A673 (cell line): ENCODE measurements at regions not wholly inside any gene's neighbourhood (a gene's known extent, or its start where the extent isn't known, plus 50 kb on each side); places are given as distances from the start of the nearest gene placed in this dataset.

Experiments used
- EZH2 ChIP-seq: fragments of 200-600 bp; sonication (generic); IDR thresholded peaks from 2 replicates; pipeline ENCODE4 v1.6.1; 2017; ENCODE audit warnings: borderline replicate concordance, low read depth, mild to moderate bottlenecking, mixed read lengths, antibody characterized with exemption, low read length; ENCODE audit not compliant: poor library complexity, severe bottlenecking
- TF ChIP-seq, protein P1 (sequence below): fragments of 300-800, 200-600 bp; sonication (generic); conservative IDR thresholded peaks from 2 replicates; pipeline ENCODE4 v1.5.1; 2017; ENCODE audit warnings: low read depth, mild to moderate bottlenecking, antibody characterized with exemption, low read length, moderate library complexity, mixed read lengths

DNA sequence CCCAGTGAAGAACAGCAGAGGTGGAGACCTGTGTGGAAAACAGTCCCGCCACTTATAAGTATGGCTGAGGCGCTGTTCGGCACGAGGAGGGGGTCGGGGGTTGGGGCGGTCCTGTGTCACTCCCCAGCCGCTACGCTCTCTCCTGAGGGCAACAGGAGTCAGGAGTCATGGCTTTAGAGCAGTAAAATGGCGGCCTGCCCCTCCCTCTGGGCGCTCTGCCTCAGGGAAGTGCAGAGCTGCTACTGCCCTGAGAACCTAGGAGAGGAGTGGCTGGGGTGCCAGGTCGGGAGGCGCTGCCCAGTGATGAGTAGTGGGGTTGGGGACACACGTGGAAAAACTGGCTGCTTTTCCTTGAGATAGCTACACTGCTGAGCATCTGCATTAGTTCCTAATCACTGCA, 551.2 kb upstream of the AMOT start:
- TF ChIP-seq, protein P1, sequence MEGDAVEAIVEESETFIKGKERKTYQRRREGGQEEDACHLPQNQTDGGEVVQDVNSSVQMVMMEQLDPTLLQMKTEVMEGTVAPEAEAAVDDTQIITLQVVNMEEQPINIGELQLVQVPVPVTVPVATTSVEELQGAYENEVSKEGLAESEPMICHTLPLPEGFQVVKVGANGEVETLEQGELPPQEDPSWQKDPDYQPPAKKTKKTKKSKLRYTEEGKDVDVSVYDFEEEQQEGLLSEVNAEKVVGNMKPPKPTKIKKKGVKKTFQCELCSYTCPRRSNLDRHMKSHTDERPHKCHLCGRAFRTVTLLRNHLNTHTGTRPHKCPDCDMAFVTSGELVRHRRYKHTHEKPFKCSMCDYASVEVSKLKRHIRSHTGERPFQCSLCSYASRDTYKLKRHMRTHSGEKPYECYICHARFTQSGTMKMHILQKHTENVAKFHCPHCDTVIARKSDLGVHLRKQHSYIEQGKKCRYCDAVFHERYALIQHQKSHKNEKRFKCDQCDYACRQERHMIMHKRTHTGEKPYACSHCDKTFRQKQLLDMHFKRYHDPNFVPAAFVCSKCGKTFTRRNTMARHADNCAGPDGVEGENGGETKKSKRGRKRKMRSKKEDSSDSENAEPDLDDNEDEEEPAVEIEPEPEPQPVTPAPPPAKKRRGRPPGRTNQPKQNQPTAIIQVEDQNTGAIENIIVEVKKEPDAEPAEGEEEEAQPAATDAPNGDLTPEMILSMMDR = no peak
- TF ChIP-seq EZH2 = no peak
